Tibial nerve (tissue), 4 donors: ENCODE measurements at regions not wholly inside any gene's neighbourhood (a gene's known extent, or its start where the extent isn't known, plus 50 kb on each side); places are given as distances from the start of the nearest gene placed in this dataset.

Experiments used
- EP300 ChIP-seq, 2 donors: sonication (generic); formaldehyde crosslinking; IDR thresholded peaks; one replicate each; pipeline ENCODE4 v1.6.1; 2017; ENCODE audit warnings: antibody characterized with exemption in 2 of 2, mild to moderate bottlenecking in 1 of 2
- POLR2A ChIP-seq, 2 donors: fragments of 450-650 bp; IDR thresholded peaks; one replicate each; pipeline ENCODE4 v1.6.1; 2017; ENCODE audit warnings: antibody characterized with exemption in 2 of 2, mild to moderate bottlenecking in 2 of 2, moderate library complexity in 2 of 2
- TF ChIP-seq, protein P1 (sequence below), 5 experiments: fragments of 200-600 bp in 3 of 5; fragments of 450-650 bp in 2 of 5; sonication (generic) in 3 of 5; IDR thresholded peaks; one replicate each; pipeline ENCODE4 v1.5.1; 2016 to 2019; ENCODE audit warnings: antibody characterized with exemption in 5 of 5, mild to moderate bottlenecking in 3 of 5, moderate library complexity in 2 of 5

DNA sequence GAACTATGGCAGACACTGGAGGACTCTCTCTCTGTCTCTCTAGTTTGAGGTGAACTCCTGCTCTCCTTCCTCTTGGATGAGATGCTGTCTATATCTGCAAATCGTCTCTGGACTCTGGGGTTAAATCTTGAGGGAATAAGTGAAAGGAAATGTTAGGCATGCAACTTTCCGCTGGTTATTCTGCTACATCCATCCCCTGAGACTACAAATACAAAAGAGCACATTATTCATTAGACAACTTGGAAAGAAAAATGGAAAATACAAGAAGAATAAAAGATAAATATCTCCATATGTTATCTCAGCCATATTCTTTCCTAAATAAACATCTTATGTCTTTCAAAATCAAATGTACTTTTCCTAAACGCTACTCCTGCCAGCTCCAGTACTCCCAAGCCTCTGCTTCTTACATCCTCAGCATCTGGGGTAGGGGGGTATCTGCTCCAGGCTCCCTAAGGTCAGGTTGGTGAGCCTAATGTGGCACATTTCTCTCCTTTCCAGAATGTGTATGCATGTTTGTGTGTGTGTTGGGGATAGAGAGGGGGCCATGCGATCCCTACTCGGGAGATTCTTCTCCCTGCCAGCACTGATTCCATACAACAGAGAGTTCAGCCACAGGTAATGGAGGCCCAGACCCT lies 102.9 kb upstream of the FSCB start:
- TF ChIP-seq, protein P1, sequence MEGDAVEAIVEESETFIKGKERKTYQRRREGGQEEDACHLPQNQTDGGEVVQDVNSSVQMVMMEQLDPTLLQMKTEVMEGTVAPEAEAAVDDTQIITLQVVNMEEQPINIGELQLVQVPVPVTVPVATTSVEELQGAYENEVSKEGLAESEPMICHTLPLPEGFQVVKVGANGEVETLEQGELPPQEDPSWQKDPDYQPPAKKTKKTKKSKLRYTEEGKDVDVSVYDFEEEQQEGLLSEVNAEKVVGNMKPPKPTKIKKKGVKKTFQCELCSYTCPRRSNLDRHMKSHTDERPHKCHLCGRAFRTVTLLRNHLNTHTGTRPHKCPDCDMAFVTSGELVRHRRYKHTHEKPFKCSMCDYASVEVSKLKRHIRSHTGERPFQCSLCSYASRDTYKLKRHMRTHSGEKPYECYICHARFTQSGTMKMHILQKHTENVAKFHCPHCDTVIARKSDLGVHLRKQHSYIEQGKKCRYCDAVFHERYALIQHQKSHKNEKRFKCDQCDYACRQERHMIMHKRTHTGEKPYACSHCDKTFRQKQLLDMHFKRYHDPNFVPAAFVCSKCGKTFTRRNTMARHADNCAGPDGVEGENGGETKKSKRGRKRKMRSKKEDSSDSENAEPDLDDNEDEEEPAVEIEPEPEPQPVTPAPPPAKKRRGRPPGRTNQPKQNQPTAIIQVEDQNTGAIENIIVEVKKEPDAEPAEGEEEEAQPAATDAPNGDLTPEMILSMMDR (IDR thresholded peaks at IDR 0.05) = no peak
- TF ChIP-seq POLR2A (IDR thresholded peaks at IDR 0.05) (no peak), EP300 (IDR thresholded peaks at IDR 0.05) (no peak)
